IgD-negative memory B cell (primary cell): ENCODE measurements at regions not wholly inside any gene's neighbourhood (a gene's known extent, or its start where the extent isn't known, plus 50 kb on each side); places are given as distances from the start of the nearest gene placed in this dataset.

ENCODE experiments used
- H3K27ac Mint-ChIP-seq, 3 donors: one replicate each; pipeline ENCODE4 v1.8.0; 2020 to 2022; ENCODE audit warnings: mild to moderate bottlenecking in 3 of 3, mixed read lengths in 3 of 3, moderate library complexity in 1 of 3
- H3K27me3 Mint-ChIP-seq: one replicate; pipeline ENCODE4 v1.8.0; 2021; ENCODE audit warnings: mixed read lengths
- H3K36me3 Mint-ChIP-seq: one replicate; pipeline ENCODE4 v1.8.0; 2020; ENCODE audit warnings: mild to moderate bottlenecking, mixed read lengths
- H3K4me1 Mint-ChIP-seq, 3 donors: one replicate each; pipeline ENCODE4 v1.8.0; 2020 to 2022; ENCODE audit warnings: mixed read lengths in 3 of 3, mild to moderate bottlenecking in 1 of 3
- H3K4me3 Mint-ChIP-seq, 4 donors: one replicate each; pipeline ENCODE4 v1.8.0; 2020 to 2022; ENCODE audit warnings: mild to moderate bottlenecking in 4 of 4, mixed read lengths in 4 of 4, moderate library complexity in 3 of 4
- H3K9me3 Mint-ChIP-seq, 3 donors: one replicate each; pipeline ENCODE4 v1.8.0; 2020 to 2021; ENCODE audit warnings: mixed read lengths in 3 of 3, mild to moderate bottlenecking in 1 of 3

- Mint-ChIP-seq H3K27ac (peak overlapping the region in 1 of 3 donors; percentile 7), H3K4me1 (no peaks in the 10 kb centered on the region)
Measured at GRCh38 chr16:80355335-80355734, 185.5 kb upstream of the DYNLRB2 start.

GRCh38 chr16:80350061-80350460, 190.7 kb upstream of the DYNLRB2 start:
- Mint-ChIP-seq H3K4me3 (no peak overlapping the region), H3K27me3 (peaks cover 12% of the 10 kb centered on the region), H3K27ac (no peak overlapping the region), H3K4me1 (peaks cover 0 to 8% (median 4%) of the 10 kb centered on the region in 3 donors), H3K9me3 (peaks cover 0 to 5% (median 5%) of the 10 kb centered on the region in 3 donors), H3K36me3 (no peaks in the 10 kb centered on the region)

More at GRCh38 chr16:80355335-80355734, 185.5 kb upstream of the DYNLRB2 start:
- Mint-ChIP-seq H3K27me3 (peaks cover 4% of the 10 kb centered on the region), H3K9me3 (peaks cover 0 to 5% (median 3%) of the 10 kb centered on the region in 3 donors), H3K36me3 (peaks cover 1% of the 10 kb centered on the region), H3K4me3 (no peak overlapping the region)

DNA sequence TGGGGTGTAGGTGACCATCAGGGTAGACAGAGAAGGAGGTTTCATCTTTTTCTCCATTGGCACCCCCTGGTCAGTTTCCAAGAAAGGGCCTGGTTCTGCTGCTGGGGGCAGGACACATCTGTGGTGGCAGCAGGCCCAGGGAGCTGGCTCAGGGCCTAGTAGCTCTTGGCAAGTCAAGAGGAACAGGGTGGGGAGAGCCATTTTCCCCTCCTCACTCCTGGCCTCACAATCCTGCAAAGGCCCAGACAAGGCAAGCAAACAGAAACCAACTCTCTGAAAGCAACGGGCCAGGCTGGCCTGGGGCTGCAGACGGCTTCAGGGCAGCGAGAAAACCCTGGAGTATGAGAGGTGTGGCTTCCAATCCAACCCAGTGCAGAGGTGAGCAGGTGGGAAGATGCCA, 192.9 kb upstream of the DYNLRB2 start:
- peaks cover 0 to 8% (median 4%) of the 10 kb centered on the region in 3 donors for H3K4me1 Mint-ChIP-seq
- H3K4me3 Mint-ChIP-seq = no peak overlapping the region
- H3K36me3 Mint-ChIP-seq = no peaks in the 10 kb centered on the region
- H3K9me3 Mint-ChIP-seq = peaks cover 0 to 6% (median 5%) of the 10 kb centered on the region in 3 donors
- H3K27ac Mint-ChIP-seq = no peak overlapping the region
- peaks cover 15% of the 10 kb centered on the region for H3K27me3 Mint-ChIP-seq

DNA sequence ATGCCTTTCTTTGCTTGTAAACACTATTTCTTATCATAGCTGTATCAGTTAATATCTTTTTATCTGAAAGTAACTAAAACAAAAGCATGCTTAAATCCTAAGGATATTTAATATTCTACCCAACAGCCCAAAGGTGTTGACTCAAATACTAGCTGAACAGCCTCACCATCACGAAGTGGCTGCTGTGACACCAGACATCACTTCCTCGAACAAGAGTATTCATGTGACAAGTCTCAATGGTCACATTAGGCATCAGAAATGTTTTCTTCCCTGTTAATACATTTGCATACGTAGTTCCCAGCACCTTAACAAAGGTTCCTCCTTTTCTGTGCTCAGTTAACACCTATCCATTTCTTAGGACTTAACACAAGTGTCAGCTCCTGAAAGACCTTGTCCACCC, 193.8 kb upstream of the DYNLRB2 start:
- H3K27ac Mint-ChIP-seq = no peak overlapping the region
- H3K4me1 Mint-ChIP-seq = peaks cover 0 to 8% (median 4%) of the 10 kb centered on the region in 3 donors
- no peaks in the 10 kb centered on the region for H3K36me3 Mint-ChIP-seq
- peak overlapping the region in 1 of 4 donors; percentile 1 for H3K4me3 Mint-ChIP-seq
- H3K27me3 Mint-ChIP-seq = peaks cover 14% of the 10 kb centered on the region
- peaks cover 0 to 6% (median 5%) of the 10 kb centered on the region in 3 donors for H3K9me3 Mint-ChIP-seq

GRCh38 chr16:80346111-80346632, 194.6 kb upstream of the DYNLRB2 start:
- peaks cover 0 to 5% (median 4%) of the 10 kb centered on the region in 3 donors for H3K9me3 Mint-ChIP-seq
- H3K27me3 Mint-ChIP-seq = peaks cover 11% of the 10 kb centered on the region
- H3K27ac Mint-ChIP-seq = no peak overlapping the region
- H3K36me3 Mint-ChIP-seq = no peaks in the 10 kb centered on the region
- peak overlapping the region in 1 of 4 donors; percentile 41 for H3K4me3 Mint-ChIP-seq
- peaks cover 0 to 8% (median 4%) of the 10 kb centered on the region in 3 donors for H3K4me1 Mint-ChIP-seq

DNA sequence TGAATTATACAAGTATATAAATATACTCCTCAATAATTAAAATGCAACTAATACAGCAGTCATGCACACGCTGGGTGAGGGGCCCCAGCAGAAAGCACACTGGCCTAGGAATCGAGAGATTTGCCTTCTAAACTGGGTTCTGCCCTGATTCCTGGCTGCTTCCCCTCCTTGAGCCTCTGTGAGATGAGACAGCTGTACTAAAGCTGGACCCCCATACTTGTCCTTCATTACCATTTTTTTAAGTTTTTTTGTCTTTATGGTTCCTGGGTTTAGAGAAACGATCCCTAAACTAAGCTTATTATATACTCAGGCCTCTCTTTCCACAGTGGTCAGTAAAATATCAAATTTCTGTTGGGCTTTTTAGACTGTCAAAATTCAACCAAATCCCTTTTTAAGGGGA, 195.1 kb upstream of the DYNLRB2 start:
- peaks cover 0 to 8% (median 4%) of the 10 kb centered on the region in 3 donors for H3K4me1 Mint-ChIP-seq
- H3K27me3 Mint-ChIP-seq = peaks cover 11% of the 10 kb centered on the region
- H3K27ac Mint-ChIP-seq = no peak overlapping the region
- no peaks in the 10 kb centered on the region for H3K36me3 Mint-ChIP-seq
- peaks cover 0 to 5% (median 4%) of the 10 kb centered on the region in 3 donors for H3K9me3 Mint-ChIP-seq
- H3K4me3 Mint-ChIP-seq = peak overlapping the region in 1 of 4 donors; percentile 4

DNA sequence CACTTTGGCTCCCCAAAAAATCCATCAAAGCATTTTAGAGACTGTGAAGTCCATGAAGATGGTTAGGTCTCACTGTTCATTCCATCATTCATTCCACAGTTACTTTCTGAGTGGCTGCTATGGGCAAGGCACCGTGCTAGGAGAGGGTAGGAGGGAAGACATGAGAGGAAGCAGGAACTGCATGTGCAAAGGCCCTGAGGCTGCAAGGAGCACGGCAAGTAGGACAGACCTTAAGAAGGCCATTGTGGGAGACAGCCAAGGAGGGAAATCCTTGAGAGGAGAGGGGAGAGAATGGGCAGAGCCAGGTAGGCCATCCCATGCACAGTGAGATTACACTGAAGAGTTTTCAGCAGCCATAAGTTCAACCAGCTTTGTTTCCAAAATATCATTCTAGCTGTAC, 196.2 kb upstream of the DYNLRB2 start:
- Mint-ChIP-seq H3K27ac (no peak overlapping the region), H3K27me3 (peaks cover 20% of the 10 kb centered on the region), H3K36me3 (no peaks in the 10 kb centered on the region), H3K4me1 (peaks cover 0 to 8% (median 4%) of the 10 kb centered on the region in 3 donors), H3K4me3 (no peak overlapping the region), H3K9me3 (peaks cover 0 to 7% (median 4%) of the 10 kb centered on the region in 3 donors)

DNA sequence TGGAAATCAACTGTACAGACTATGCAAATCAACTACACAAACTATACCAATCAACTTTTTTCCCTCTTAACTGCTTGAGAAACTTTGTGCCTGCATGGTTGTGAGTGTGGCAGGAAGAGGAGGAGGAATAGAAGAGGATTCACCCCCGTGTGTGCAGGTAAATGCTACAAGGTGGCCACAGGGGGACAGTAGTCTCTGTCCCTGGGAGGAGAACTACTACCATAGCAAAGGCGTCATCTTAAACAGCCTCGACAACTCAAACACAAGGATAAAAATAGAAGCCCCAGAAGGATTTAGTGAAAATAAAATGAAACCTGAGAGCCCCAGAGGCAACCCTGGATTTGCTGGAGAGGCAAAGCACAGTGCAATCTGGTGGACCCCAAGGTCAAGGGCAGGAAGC, 199.5 kb upstream of the DYNLRB2 start:
- Mint-ChIP-seq H3K27ac (no peak overlapping the region), H3K9me3 (peaks cover 0 to 3% (median 1%) of the 10 kb centered on the region in 3 donors), H3K27me3 (peaks cover 19% of the 10 kb centered on the region), H3K4me3 (no peak overlapping the region), H3K4me1 (peaks cover 0 to 5% (median 4%) of the 10 kb centered on the region in 3 donors), H3K36me3 (no peaks in the 10 kb centered on the region)

GRCh38 chr16:80337786-80338185, 203.0 kb upstream of the DYNLRB2 start:
- no peaks in the 10 kb centered on the region for H3K4me1 Mint-ChIP-seq

DNA sequence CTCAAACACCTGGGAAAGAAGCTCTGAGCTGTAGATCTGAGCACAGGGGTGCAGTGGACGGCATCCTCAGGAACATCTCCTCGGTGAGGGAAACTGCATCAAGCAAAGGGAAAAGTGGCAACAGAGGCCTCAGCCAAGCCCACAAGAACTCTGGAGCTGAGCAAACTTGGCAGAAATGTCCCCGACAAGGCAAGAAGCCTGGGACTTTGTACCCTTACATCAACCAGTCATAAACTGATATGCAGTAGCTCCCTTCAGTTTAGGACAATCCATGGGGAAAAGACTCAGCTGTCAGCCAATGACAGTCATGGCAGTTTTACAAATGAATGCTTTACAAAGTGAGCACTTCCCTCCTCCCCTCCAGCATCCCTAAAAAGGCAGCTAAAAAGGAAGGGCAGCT, 210.0 kb upstream of the DYNLRB2 start:
- Mint-ChIP-seq H3K4me1 (no peaks in the 10 kb centered on the region), H3K36me3 (no peaks in the 10 kb centered on the region), H3K27me3 (peaks cover 3% of the 10 kb centered on the region), H3K27ac (no peak overlapping the region), H3K9me3 (no peaks in the 10 kb centered on the region), H3K4me3 (no peak overlapping the region)

More at GRCh38 chr16:80337786-80338185, 203.0 kb upstream of the DYNLRB2 start:
- Mint-ChIP-seq H3K4me3 (peak overlapping the region in 1 of 4 donors; percentile 26), H3K9me3 (peaks cover 0 to 1% (median 1%) of the 10 kb centered on the region in 3 donors), H3K27ac (no peak overlapping the region), H3K27me3 (peaks cover 16% of the 10 kb centered on the region), H3K36me3 (no peaks in the 10 kb centered on the region)

DNA sequence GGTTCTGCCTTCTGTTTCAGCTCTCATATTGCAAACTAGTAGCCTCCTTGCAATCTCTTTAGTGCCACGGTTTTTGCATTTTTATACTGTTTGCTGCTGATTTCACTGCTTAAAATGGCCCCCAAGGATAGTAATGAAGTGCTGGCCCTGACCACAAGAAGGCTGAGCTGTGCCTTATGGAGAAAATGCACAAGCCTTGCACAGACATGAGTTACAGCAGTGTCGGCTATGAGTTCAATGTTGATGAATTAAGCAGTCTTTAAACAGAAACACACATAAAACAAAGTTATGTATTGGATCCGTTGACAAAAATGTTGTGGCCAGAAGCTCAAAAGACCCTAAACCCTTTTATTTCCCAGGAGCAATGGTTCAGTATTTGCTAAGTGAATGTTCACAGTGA, 210.6 kb upstream of the DYNLRB2 start:
- no peaks in the 10 kb centered on the region for H3K9me3 Mint-ChIP-seq
- no peaks in the 10 kb centered on the region for H3K4me1 Mint-ChIP-seq
- peaks cover 3% of the 10 kb centered on the region for H3K27me3 Mint-ChIP-seq
- no peak overlapping the region for H3K4me3 Mint-ChIP-seq
- H3K36me3 Mint-ChIP-seq = no peaks in the 10 kb centered on the region
- H3K27ac Mint-ChIP-seq = no peak overlapping the region

DNA sequence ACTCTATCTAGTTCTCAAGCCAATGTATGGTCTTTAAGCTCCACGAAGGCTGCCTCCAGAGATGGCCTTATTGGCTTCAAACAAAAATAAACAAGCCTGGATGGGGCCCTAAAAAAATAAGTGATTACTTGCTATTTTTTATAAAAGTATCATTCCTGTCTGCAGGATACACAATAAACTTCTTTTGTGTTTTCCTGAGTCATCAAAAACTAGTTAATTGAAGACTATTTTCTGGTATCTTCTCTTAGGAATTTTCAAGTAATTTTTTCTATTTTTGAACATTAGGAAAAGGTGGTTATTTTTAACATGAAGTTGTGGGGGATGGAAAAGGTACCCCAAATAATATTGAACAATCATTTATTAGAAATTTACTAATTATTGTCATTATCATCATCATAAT, 213.1 kb upstream of the DYNLRB2 start:
- no peaks in the 10 kb centered on the region for H3K36me3 Mint-ChIP-seq
- peaks cover 3% of the 10 kb centered on the region for H3K27me3 Mint-ChIP-seq
- no peak overlapping the region for H3K27ac Mint-ChIP-seq
- H3K9me3 Mint-ChIP-seq = no peaks in the 10 kb centered on the region
- no peaks in the 10 kb centered on the region for H3K4me1 Mint-ChIP-seq
- no peak overlapping the region for H3K4me3 Mint-ChIP-seq

DNA sequence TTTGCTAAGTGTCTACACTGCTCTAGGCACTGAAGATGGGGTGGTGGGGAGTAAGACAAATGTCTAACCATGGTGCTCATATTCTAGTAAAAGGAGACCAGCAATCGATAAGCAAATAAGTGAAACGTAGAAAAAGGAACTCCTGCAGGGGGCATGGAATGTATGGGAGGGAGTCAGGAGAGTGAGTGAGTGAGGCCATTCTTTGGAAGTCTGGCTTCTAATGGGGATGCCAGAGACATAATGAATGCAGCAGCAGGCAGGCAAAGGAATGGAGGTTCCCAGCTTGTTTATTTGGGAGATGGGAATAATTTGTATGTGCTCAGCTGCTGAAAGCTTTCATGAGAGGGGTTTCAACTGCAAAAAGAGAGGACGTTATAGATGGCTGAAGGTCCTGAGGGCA, 216.4 kb upstream of the DYNLRB2 start:
- Mint-ChIP-seq H3K4me1 (no peaks in the 10 kb centered on the region), H3K27me3 (peaks cover 2% of the 10 kb centered on the region), H3K9me3 (peaks cover 0 to 1% (median 0%) of the 10 kb centered on the region in 3 donors), H3K36me3 (no peaks in the 10 kb centered on the region), H3K4me3 (no peak overlapping the region), H3K27ac (no peak overlapping the region)

GRCh38 chr16:80323808-80324195, 217.0 kb upstream of the DYNLRB2 start:
- Mint-ChIP-seq H3K4me3 (no peak overlapping the region), H3K27me3 (peaks cover 1% of the 10 kb centered on the region), H3K9me3 (peaks cover 0 to 1% (median 0%) of the 10 kb centered on the region in 3 donors), H3K4me1 (no peaks in the 10 kb centered on the region), H3K27ac (no peak overlapping the region), H3K36me3 (no peaks in the 10 kb centered on the region)

DNA sequence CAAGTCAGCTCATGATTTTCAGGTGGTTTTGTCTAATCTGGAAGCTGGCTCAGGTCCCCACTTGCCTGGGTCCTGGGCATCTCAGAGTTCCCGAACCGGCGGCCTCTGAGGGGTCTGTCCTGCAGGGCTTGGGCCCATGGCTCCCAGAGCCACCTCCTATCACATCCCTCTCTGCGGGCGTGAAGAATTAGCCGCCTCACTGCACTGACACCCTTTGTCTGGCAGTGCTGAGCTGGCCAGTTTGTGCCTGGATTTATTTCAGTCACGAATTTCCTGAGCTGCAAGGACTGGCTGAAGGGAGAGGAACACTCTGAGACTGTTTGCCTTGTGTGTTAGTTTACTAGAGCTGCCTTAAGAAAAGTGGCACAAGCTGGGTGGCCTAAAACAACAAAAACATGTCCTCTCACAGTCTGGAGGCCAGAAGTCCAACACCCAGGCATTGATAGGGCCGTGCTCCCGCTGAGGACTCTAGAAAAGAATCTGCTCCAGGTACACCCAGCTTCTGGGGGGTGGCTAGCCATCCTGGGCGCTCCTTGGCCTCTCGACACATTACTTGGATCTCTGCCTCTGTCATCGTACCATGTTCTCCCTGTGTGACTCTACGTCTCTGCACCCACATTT, 217.5 kb upstream of the DYNLRB2 start:
- no peak overlapping the region for H3K4me3 Mint-ChIP-seq
- no peaks in the 10 kb centered on the region for H3K4me1 Mint-ChIP-seq
- peaks cover 0 to 5% (median 0%) of the 10 kb centered on the region in 3 donors for H3K9me3 Mint-ChIP-seq
- no peaks in the 10 kb centered on the region for H3K36me3 Mint-ChIP-seq
- H3K27ac Mint-ChIP-seq = no peak overlapping the region
- H3K27me3 Mint-ChIP-seq = peaks cover 4% of the 10 kb centered on the region

- Mint-ChIP-seq H3K36me3 (no peaks in the 10 kb centered on the region), H3K9me3 (peaks cover 0 to 5% (median 0%) of the 10 kb centered on the region in 3 donors), H3K27ac (no peak overlapping the region), H3K4me3 (no peak overlapping the region), H3K27me3 (peaks cover 7% of the 10 kb centered on the region), H3K4me1 (no peaks in the 10 kb centered on the region)
Measured at GRCh38 chr16:80319181-80319580, 221.6 kb upstream of the DYNLRB2 start.
